HUES6 (cell line): ENCODE measurements at regions not wholly inside any gene's neighbourhood (a gene's known extent, or its start where the extent isn't known, plus 50 kb on each side); places are given as distances from the start of the nearest gene placed in this dataset.
"Not testable (repeated sequence)": the region's sequence is repeated elsewhere in the genome, so short reads cannot be mapped to it uniquely, and the experiment has no call there.

ENCODE experiments used
- H3K27ac ChIP-seq: 2 replicates; pipeline ENCODE4 v1.7.0; 2013; ENCODE audit warnings: low read depth, mild to moderate bottlenecking, low read length, inconsistent platforms
- H3K27me3 ChIP-seq: 2 replicates; pipeline ENCODE4 v1.6.1; 2013; ENCODE audit warnings: low read length; ENCODE audit not compliant: control insufficient read depth, insufficient read depth
- H3K36me3 ChIP-seq: 2 replicates; pipeline ENCODE4 v1.6.1; 2013; ENCODE audit warnings: low read length; ENCODE audit not compliant: control insufficient read depth, insufficient read depth
- H3K4me1 ChIP-seq: 2 replicates; pipeline ENCODE4 v1.6.1; 2013; ENCODE audit warnings: low read length; ENCODE audit not compliant: control insufficient read depth, insufficient read depth
- H3K4me3 ChIP-seq: 2 replicates; pipeline ENCODE4 v1.5.1; 2013; ENCODE audit warnings: low read depth, low read length
- H3K9ac ChIP-seq: one replicate; pipeline ENCODE4 v1.6.1; 2013; ENCODE audit warnings: mild to moderate bottlenecking, low read length
- H3K9me3 ChIP-seq: 2 replicates; pipeline ENCODE4 v1.6.1; 2013; ENCODE audit warnings: low read depth, low read length; ENCODE audit not compliant: control insufficient read depth, insufficient read depth

- H3K27me3 ChIP-seq = no peaks in the 10 kb centered on the region
- H3K9ac ChIP-seq = no peak overlapping the region
- no peak overlapping the region for H3K4me3 ChIP-seq
- H3K9me3 ChIP-seq = no peaks in the 10 kb centered on the region
- no peak overlapping the region for H3K27ac ChIP-seq
- H3K4me1 ChIP-seq = peaks cover under 1% of the 10 kb centered on the region; the same call in 1 of the 2 replicates
- no peaks in the 10 kb centered on the region for H3K36me3 ChIP-seq
These were observed 96.9 kb upstream of the TARDBP start for GRCh38 chr1:10915594-10915993.

GRCh38 chr1:10916311-10916710, 96.1 kb upstream of the TARDBP start:
- Histone ChIP-seq H3K27ac (no peak overlapping the region), H3K27me3 (no peaks in the 10 kb centered on the region), H3K9me3 (no peaks in the 10 kb centered on the region), H3K9ac (no peak overlapping the region), H3K4me1 (no peaks in the 10 kb centered on the region), H3K4me3 (no peak overlapping the region), H3K36me3 (no peaks in the 10 kb centered on the region)

DNA sequence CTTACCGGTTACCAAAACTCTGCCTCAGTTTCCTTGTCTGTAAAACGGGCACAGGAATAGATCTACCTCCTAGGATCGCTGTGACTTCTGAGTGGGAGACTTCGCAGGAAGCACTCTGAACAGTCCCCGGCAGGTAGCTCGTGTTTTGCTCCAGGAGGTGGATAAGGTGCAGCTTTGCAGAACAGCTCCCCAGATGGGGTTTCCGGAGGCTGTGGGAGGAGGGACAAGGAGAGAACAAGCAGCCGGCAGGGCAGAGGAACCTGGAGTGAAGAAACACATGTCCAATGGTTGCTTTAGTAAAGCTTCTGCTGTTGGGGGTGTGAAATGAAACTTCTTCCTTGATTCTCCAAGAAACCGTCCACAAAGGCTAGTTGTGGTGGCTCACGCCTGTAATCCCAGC, 95.5 kb upstream of the TARDBP start:
- no peak overlapping the region for H3K27ac ChIP-seq
- H3K9me3 ChIP-seq = no peaks in the 10 kb centered on the region
- no peaks in the 10 kb centered on the region for H3K36me3 ChIP-seq
- H3K4me1 ChIP-seq = no peaks in the 10 kb centered on the region
- no peaks in the 10 kb centered on the region for H3K27me3 ChIP-seq
- H3K9ac ChIP-seq = no peak overlapping the region
- H3K4me3 ChIP-seq = no peak overlapping the region

GRCh38 chr1:10917513-10918454, 94.7 kb upstream of the TARDBP start:
- no peak overlapping the region for H3K9ac ChIP-seq
- no peak overlapping the region for H3K27ac ChIP-seq
- no peak overlapping the region for H3K4me3 ChIP-seq
- no peaks in the 10 kb centered on the region for H3K36me3 ChIP-seq
- H3K4me1 ChIP-seq = no peaks in the 10 kb centered on the region
- H3K27me3 ChIP-seq = no peaks in the 10 kb centered on the region
- H3K9me3 ChIP-seq = no peaks in the 10 kb centered on the region

DNA sequence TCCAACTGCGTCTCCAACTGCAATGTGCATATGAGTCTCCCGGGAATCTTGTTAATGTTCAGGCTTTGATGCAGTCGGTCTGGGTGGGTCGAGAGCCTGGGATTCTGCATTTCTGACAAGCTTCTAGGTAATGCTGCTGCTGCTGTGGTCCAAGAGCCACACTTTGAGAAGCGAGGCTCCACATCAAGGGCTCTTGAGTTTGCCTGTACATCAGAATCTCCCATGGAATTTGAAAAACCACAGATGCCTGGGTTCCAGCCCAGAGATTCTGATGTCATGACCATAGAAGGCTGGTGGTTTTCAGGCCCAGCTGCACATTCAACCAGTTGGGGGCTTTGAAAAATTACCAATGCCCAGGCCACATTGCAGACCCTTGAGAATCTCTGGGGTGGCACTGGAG, 93.9 kb upstream of the TARDBP start:
- Histone ChIP-seq H3K27ac (no peak overlapping the region), H3K27me3 (no peaks in the 10 kb centered on the region), H3K4me3 (no peak overlapping the region), H3K36me3 (no peaks in the 10 kb centered on the region), H3K9me3 (no peaks in the 10 kb centered on the region), H3K4me1 (no peaks in the 10 kb centered on the region), H3K9ac (no peak overlapping the region)

DNA sequence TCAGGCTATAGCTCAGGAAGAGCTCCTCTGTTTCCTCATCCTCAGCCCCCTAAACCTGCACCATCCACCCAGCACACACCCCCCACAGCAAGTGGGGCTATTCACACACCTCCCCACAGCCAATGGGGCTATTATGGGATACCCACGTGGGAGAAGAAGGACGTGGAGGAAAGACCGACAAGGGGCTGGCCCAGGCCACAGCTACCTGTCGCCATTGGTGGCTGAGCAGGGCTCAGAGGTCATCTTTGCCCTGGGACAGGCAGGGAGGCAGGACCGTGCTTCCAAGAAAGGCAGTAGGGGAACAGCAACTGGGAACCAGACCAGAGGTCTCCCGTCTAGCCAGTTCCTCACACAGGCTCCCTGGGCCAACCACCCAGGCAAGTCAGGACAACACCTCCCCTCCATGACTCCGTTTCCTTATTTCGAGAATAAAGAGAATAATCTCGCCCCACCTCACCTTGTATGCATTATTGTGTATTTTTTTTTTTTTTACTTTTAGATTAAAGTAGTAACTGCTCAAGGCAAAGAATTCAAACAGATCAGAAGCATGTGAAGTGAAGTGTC, 92.3 kb upstream of the TARDBP start:
- no peaks in the 10 kb centered on the region for H3K4me1 ChIP-seq
- H3K4me3 ChIP-seq = no peak overlapping the region
- no peaks in the 10 kb centered on the region for H3K9me3 ChIP-seq
- H3K36me3 ChIP-seq = no peaks in the 10 kb centered on the region
- no peak overlapping the region for H3K9ac ChIP-seq
- no peaks in the 10 kb centered on the region for H3K27me3 ChIP-seq
- no peak overlapping the region for H3K27ac ChIP-seq

DNA sequence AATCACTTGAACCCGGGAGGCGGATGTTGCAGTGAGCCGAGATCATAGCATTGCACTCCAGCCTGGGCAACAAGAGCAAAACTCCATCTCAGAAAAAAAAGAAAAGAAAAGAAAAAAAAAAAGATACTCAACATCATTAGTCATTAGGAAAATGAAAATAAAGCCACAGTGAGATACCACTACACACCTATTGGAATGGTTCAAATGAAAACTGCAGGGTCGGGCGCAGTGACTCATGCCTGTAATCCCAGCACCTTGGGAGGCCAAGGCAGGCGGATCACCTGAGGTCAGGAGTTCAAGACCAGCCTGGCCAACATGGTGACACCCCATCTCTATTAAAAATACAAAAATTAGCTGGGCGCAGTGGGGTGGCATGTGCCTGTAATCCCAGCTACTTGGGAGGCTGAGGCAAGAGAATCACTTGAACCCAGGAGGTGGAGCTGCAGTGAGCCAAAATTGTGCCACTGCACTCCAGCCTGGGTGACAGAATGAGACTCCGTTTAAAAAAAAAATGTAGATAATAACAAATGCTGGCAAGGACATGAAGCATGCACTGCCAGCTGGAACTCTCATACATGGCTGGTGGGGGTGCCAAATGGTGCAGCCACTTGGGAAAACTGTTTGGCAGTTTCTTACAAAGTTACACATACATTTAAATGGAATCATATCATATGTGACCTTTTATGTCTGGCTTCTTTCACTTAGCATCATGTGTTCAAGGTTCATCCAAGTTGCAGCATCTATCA, 90.0 kb upstream of the TARDBP start:
- not testable (repeated sequence) for H3K27ac ChIP-seq, H3K4me3 ChIP-seq, H3K9me3 ChIP-seq, H3K4me1 ChIP-seq, H3K27me3 ChIP-seq, H3K9ac ChIP-seq, H3K36me3 ChIP-seq

DNA sequence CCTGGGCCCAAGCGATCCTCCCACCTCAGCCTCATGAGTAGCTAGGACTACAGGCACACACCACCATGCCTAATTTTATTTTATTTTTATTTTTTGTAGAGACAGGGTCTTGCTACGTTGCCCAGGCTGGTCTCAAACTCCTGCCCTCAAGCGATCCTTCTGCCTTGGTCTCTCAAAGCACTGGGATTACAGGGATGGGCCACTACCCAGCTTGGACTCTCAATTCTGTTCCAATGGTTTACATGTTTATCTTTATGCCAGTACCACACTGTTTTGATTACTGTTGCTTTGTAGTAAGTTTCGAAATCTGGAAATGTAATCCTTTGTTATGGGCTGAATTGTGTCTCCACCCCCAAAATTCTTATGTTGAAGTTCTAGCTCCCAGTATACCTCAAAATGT, 88.4 kb upstream of the TARDBP start:
- Histone ChIP-seq H3K9me3 (peaks cover 9% of the 10 kb centered on the region), H3K27ac (no peak overlapping the region), H3K27me3 (no peaks in the 10 kb centered on the region), H3K4me3 (no peak overlapping the region), H3K9ac (no peak overlapping the region), H3K4me1 (no peaks in the 10 kb centered on the region), H3K36me3 (no peaks in the 10 kb centered on the region)

GRCh38 chr1:10928654-10929053, 83.8 kb upstream of the TARDBP start:
- H3K9ac ChIP-seq = no peak overlapping the region
- no peak overlapping the region for H3K4me3 ChIP-seq
- no peaks in the 10 kb centered on the region for H3K36me3 ChIP-seq
- peaks cover 10% of the 10 kb centered on the region for H3K9me3 ChIP-seq
- H3K4me1 ChIP-seq = no peaks in the 10 kb centered on the region
- no peak overlapping the region for H3K27ac ChIP-seq
- H3K27me3 ChIP-seq = no peaks in the 10 kb centered on the region

DNA sequence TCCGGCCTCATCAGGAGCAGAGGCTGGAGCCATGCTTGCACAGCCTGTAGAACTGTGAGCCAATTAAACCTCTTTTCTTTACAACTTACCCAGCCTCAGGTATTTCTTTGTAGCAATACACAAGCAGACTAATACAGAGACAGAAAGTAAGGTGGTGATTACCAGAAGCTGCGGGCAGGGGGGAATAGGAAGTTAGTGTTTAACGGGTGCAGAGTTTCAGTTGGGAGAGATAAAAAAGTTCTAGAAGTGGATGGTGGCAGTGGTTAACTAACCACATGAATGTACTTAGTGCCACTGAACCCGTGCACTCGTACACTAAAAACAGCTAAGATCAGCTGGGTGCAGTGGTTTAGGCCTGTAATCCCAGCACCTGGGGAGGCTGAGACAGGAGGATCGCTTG, 80.4 kb upstream of the TARDBP start:
- Histone ChIP-seq H3K4me1 (peaks cover 13% of the 10 kb centered on the region), H3K9ac (no peak overlapping the region), H3K27me3 (no peaks in the 10 kb centered on the region), H3K4me3 (no peak overlapping the region), H3K9me3 (peaks cover 10% of the 10 kb centered on the region), H3K36me3 (no peaks in the 10 kb centered on the region), H3K27ac (no peak overlapping the region)
